ENCODE measurements at regions not wholly inside any gene's neighbourhood (a gene's known extent, or its start where the extent isn't known, plus 50 kb on each side); places are given as distances from the start of the nearest gene placed in this dataset.

GRCh38 chr3:106805625-106806024 is 571.6 kb upstream of the CCDC54 start:
- no peak for DNase-seq

DNA sequence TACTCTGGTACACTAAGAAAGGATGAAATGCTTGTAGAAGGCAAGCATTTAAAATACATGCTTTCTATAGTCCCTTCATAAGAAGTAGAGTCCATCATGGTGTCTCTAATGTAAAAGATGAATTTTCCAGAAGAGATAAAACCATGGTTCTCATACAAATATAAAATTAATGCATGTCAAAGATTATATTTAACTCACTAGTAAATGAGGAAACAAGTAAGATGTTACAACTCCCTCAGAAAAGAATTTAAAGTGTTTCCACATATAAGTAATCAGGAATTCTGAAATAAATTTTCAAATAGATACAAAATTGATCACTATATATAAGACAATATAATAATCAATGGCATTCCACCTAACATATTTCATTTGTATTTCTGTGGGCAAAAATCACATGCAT is 570.3 kb upstream of the CCDC54 start:
- no peak for DNase-seq

GRCh38 chr3:106809041-106809440 is 568.2 kb upstream of the CCDC54 start:
- no peak for DNase-seq

- DNase-seq = no peak
Observed at GRCh38 chr3:106809623-106810299, 567.5 kb upstream of the CCDC54 start.

DNA sequence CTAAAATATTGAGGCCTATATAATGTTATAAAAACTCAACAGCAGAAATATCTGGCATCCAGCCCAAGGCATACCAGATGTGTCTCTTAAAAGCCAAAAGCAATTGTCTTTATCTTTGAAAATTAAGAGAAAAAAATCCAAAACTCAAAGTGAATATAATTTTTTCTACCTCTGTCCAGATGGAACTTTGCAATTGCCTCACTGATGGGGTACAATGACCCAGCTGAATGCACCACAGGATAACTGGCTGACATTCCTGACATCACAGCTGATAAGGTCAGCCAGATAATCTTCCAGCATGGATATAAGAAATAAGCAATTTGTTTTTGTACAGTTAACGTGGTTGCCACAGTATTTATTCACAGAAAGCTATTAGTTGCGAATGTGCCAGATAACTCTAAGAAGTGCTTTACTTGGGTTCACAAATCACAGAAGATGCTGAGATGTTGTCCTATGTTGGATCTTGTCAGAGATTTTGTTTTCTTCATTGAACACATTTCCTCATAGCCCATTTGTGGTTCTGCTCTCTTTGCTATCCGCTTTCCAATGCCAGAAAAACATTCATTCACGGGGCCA is 566.9 kb upstream of the CCDC54 start:
- DNase-seq = no peak

- no peak for DNase-seq
Observed at GRCh38 chr3:106811376-106811775, 565.9 kb upstream of the CCDC54 start.

GRCh38 chr3:106813742-106814141 is 563.5 kb upstream of the CCDC54 start:
- DNase-seq = no peak

GRCh38 chr3:106814231-106814630 is 563.0 kb upstream of the CCDC54 start:
- DNase-seq = peak; percentile 64

DNA sequence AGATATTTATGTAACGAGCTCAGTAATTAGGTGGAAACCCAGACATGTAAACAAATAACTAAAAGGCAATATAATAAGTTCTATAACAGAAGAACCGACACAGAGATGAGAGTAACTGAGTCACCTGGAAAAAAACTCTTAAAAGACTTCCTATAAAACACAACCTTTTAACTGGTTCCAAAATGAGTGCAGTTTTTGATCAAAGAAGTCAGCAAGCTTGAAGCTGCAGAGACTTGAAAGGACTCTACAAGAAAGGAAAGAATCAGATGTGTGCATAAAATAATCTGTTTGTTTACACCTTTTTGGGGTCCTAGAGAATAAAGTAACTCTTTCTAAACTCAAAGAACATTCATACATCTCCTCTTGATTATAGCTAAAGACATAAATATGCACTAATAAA is 560.4 kb upstream of the CCDC54 start:
- DNase-seq = no peak

DNA sequence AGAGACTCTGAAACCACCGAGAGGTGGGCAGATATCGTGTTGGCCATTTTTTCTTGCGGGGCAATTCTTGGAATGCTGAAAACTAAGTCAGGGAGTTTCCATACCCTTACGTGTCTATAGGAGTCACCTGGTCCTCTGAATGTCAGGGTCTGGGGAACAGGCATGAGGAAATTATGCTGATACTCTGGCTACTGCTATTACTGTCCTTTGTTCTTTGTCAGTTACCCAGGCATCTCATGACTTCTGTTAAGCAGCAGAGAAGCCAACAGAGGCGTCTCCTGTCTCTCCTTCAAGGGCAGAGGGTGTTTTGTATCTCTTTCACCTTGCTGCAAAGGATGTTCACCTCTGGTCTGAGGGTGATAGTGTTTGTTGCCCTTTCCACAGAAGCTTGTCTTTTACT is 559.5 kb upstream of the CCDC54 start:
- DNase-seq = no peak

DNA sequence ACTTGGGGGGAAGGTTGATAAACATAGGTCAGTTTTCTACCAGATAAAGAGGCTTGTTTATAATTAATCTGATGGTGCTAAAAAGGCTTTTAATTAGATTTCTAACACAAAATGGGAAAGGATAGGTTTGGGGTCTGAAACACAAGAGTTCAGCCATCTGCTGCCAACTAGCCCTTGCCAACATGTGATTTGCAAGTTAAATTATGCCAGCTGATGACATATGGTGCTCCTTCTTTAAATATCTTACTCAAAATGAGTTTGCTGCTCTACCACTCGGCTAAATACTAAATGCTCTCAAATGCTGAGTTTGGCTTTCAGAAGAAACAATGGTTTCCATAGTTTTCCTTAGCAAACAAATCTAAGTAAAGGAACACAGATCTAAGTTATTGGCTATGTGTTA is 557.8 kb upstream of the CCDC54 start:
- peak; percentile 12 for DNase-seq

- no peak for DNase-seq
Observed at GRCh38 chr3:106820726-106821362, 556.4 kb upstream of the CCDC54 start.

DNA sequence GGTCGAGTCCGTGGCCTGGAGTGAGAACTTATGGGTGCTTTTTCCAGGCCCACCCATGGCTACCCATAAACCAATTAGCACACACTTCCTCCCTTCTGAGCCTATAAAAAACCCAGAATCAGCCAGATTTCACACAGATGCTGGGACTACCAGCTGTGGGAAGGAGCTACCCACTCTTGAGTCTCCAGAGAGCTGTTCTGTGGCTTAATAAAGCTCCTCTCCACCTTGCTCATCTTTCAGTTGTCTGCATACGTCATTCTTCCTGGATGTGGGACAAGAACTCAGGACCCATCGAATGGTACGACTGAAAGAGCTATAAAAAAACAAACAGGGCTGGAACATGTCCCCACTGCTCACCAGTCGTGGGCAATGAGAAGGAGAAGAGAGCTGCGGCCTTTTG is 555.4 kb upstream of the CCDC54 start:
- DNase-seq = no peak

- no peak for DNase-seq
Observed at GRCh38 chr3:106822204-106822603, 555.0 kb upstream of the CCDC54 start.

DNA sequence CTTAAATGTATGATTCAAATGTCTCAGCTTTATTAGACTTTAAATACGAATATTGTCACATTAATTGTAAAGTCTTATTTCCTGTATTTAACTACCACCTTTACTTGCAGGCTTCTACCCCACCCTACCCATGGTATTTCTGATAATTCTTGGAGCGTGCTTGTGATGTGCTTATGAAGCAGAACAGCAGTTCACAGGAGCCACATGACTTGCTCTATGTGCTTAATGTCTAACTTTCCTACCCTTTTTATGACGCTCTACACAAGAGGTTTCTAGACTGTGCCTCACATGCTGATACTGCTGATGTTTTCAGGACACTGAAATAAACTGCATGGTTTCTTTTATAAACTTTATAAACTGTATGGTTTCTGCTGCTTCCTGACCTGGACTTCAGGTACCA is 553.5 kb upstream of the CCDC54 start:
- no peak for DNase-seq

GRCh38 chr3:106824856-106825255 is 552.4 kb upstream of the CCDC54 start:
- no peak for DNase-seq

GRCh38 chr3:106825962-106826605 is 551.2 kb upstream of the CCDC54 start:
- DNase-seq = no peak

- no peak for DNase-seq
Observed at GRCh38 chr3:106826791-106827311, 550.4 kb upstream of the CCDC54 start.

DNA sequence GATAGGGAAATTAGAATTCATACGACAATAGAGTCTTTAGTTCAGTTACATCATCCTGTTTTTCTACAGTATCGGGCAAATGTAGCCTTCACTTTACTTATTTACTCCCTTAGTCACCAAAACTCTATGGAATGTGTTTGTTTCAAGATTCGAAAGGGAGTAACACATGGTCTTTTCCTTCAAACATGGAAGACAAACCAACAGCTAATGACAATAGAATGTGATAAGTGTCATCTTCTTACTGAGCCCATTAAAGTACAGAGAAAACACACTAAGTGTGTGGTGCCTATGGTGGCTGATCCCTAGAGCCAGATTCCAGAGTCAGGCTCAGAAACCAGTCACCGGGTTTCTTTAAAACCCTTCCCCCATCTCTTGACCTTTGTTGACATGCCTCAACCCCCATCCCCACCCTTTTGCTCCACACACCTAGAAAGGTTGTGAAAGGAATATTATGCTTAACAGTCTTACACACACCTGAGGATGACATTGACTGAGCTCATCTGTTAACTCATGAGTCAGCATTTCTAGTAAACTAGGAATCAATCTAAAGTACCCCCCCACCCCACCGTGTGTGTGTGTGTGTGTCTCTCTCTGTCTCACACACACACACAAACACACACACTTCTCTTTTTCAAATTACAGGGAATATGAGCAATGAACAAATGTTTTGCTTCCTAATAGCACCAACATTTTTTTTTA is 549.6 kb upstream of the CCDC54 start:
- no peak for DNase-seq

DNA sequence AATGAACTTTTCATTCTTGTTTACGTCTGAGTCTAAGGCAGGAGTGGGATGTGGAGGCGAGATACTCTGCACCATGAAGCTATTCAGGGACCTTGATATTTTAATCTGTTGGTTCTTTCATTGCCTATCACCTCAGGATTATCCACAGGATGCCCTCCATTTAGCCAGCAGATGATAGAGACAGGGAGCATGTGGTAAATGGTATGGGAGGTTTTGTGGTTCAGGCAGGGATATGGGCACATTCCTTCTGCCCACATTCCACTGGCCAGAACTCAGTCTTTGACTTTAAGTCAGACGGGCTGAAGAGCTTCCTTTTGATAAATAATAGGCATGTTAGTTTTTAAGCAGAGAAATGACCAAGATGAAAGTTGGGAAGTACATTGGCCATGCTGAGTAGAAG is 548.0 kb upstream of the CCDC54 start:
- DNase-seq = no peak

DNA sequence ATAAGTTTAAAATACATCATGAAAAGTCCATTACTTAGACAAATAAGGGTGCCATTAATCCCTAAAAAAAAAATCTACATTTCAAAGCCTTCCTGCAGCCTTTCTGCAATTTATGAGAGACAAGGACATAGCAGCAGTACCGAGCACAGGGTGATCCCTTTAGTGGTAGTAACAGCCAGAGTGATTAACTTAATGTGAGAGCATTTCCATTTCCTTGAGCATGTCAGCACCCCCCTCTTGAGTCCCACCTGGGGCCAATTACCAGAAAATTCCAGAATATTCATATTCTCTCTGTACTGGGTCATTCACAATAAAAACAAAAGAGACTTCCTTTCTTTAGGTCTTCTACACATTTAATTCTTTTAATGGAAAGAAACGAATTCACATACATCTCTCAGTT is 546.9 kb upstream of the CCDC54 start:
- no peak for DNase-seq

- DNase-seq = no peak
Observed at GRCh38 chr3:106836906-106837305, 540.3 kb upstream of the CCDC54 start.

- no peak for DNase-seq
Observed at GRCh38 chr3:106837616-106838015, 539.6 kb upstream of the CCDC54 start.

Measured in NCI-H1092 treated with DMSO at 0.1 percent for 48 hours (cell line).